ENCODE measurements at regions not wholly inside any gene's neighbourhood (a gene's known extent, or its start where the extent isn't known, plus 50 kb on each side); places are given as distances from the start of the nearest gene placed in this dataset.

- TF ChIP-seq POLR2A (IDR thresholded peaks at IDR 0.05) (no peak), CTCF (IDR thresholded peaks at IDR 0.05) (no peak), POLR2AphosphoS5 (IDR thresholded peaks at IDR 0.05) (no peak)
These were observed 302.3 kb upstream of the EPHA4 start for GRCh38 chr2:221874444-221874843.
